ENCODE measurements at regions not wholly inside any gene's neighbourhood (a gene's known extent, or its start where the extent isn't known, plus 50 kb on each side); places are given as distances from the start of the nearest gene placed in this dataset.

DNA sequence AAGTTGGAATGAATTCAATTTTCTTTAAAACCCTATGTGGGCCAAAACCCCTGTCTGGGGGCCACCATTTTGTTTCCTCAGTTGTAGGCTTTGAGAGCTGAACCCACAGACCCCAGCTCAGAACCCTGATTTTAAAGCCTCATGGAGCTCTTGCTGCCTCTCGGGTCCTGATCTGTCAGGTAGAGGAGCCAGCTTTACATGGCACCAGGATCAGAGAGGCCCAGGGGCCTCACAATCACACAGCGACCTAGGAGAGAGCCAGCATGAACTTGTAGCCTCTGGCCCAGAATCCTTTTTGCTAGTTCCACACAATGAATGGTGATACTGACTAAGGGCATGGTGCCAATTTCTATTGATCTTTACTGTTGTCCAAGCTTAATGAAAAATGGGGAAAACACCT lies 84.3 kb upstream of the SORCS3 start:
- TF ChIP-seq POLR2AphosphoS5 (IDR thresholded peaks at IDR 0.05; ENCODE audit: low read depth, low read length) (no peak), TAF1 (IDR thresholded peaks at IDR 0.05; ENCODE audit: low read depth, low read length) (no peak), POLR2A (IDR thresholded peaks at IDR 0.05; ENCODE audit: low read depth, low read length) (no peak), PAX5 (IDR thresholded peaks at IDR 0.05; ENCODE audit: insufficient read depth, low read length, severe bottlenecking) (no peak)
